Cardiac fibroblast (primary cell): ENCODE measurements at regions not wholly inside any gene's neighbourhood (a gene's known extent, or its start where the extent isn't known, plus 50 kb on each side); places are given as distances from the start of the nearest gene placed in this dataset.
"Not testable (repeated sequence)": the region's sequence is repeated elsewhere in the genome, so short reads cannot be mapped to it uniquely, and the experiment has no call there.

Source experiments
- DNase-seq, 2 donors: peaks; one replicate each; pipeline versions ENCODE4 v3.0.0 to v3.0.0-alpha.2; 2010; ENCODE audit warnings: low read depth in 2 of 2
- H3K4me3 ChIP-seq, 2 donors: replicated peaks in 1 of 2; 1 replicate in 1 of 2; 2 replicates in 1 of 2; pipeline ENCODE4 v1.5.1; 2011; ENCODE audit warnings: low read depth in 2 of 2, low read length in 2 of 2, mild to moderate bottlenecking in 2 of 2, moderate library complexity in 1 of 2

GRCh38 chr9:67339216-67339615, 346.9 kb upstream of the SPATA31A3 start:
- not testable (repeated sequence) for DNase-seq, H3K4me3 ChIP-seq

- not testable (repeated sequence) for DNase-seq, H3K4me3 ChIP-seq
Measured at GRCh38 chr9:67338201-67338600, 345.9 kb upstream of the SPATA31A3 start.

DNA sequence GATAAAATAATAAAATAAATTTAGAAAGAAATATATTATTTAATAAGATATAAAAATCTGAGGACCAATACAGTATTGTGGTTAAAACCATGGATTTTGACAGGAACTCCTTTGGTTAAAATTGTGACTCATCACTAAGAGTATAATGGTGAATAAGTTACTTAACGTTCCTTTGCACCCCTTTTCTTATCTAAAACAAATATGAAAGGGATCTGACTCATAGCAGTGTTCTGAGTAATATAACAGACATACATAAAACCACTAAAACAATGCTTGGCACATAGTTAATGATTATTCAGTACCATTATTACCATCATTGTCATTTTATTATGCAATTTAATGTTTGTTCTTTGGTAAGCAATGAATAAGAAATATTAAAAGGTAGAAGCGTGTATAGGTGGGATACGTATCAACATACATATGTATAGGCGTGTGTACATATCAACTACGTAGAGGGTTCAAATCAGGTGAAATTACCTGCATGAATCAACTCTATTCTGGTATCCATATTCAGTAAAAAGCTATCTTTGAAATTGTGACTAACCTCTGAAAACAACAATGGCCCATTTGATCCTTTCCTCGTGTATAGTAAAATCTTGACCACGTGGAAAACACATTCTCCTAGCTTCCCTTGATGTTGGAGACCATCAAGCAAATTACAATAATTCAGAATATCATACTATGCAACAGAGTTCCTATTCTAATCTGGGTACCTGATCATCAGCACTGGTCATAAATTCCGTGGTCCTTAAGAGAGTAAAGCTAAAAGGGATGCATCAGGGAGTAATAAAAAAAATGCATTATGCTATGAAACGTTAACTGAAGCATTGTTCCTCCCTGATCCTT, 342.6 kb upstream of the SPATA31A3 start:
- H3K4me3 ChIP-seq, DNase-seq: not testable (repeated sequence)

GRCh38 chr9:67331634-67332033, 339.3 kb upstream of the SPATA31A3 start:
- not testable (repeated sequence) for H3K4me3 ChIP-seq, DNase-seq

DNA sequence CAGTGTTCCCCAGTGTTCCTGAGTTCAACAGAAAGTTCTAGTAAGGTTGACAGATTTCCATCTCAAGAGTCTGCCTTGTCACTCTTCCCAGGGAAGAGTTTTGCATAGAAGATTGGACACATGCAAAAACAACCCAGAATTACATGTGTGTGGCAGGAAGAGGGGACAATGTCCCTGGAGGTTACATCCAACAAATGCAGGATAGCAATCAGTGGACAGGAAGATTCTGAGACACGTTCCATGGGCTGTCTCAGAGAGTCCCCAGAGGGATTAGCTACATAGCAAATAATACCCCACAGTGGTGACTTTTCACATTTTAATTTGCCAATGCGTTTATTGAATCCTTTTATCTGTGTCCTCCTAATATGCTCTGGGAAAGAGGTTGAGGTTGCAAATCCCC, 321.1 kb upstream of the SPATA31A3 start:
- not testable (repeated sequence) for DNase-seq, H3K4me3 ChIP-seq

DNA sequence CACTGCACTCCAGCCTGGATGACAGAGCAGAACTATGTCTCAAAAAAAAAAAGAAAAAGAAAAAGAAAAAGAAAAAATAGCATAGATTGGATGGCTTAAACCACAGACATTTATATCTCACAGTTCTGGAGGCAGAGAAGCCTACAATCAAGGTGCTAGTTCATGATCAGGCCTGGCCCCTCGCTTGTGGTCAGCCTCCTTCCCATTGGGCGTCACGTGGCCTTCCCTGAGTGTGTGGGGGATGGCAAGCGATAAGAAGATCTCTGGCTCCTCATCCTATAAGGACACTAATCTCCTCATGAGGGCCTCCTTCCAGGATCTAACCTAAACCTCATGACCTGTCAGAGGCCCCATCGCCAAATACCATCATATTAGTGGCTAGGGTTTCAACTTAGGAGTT, 320.2 kb upstream of the SPATA31A3 start:
- not testable (repeated sequence) for DNase-seq, H3K4me3 ChIP-seq

DNA sequence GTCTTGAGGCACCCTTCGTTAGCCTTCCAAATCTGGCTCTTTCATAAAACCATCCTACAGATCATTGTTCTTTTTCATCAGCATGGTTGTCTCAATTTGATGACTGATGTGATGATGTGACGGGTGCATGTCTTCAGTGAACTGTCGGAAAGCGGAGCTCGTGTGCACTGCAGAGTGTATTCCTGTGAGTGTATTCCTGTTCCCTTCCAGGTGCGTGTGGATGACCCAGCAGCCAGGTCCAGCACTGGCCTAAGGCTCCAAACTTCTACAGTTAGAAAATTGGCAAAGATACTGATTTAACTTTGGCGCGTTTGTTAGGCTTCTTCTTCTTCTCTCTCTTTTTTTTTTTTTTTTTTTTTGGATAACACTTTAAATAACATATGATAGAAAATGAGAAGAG, 314.8 kb upstream of the SPATA31A3 start:
- DNase-seq, H3K4me3 ChIP-seq: not testable (repeated sequence)

GRCh38 chr9:67288797-67289196, 296.4 kb upstream of the SPATA31A3 start:
- H3K4me3 ChIP-seq, DNase-seq: not testable (repeated sequence)

DNA sequence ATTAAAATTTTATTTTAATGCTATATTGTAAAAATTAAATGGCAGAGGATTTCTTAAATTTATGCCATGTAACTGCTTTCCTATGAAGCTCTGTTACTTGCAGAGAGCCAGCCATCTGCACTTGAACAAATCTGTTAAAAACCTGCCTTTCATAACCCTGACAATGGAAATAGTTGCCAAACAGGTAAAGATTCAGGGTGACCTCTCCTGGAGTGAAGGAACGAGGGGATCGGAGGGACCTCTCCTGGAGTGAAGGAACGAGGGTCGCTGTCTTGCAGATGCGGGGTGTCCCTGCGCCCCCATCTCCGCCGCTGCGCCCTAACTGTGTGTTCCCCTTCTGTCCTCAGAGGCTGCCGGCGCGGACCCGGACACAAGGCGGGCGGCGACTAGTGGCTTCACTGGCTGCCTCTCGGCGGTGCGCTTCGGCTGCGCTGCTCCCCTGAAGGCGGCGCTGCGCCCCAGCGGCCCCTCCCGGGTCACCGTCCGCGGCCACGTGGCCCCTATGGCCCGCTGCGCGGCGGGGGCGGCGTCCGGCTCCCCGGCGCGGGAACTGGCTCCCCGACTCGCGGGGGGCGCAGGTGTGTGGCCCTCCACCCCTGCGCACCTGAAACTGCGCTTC, 295.9 kb upstream of the SPATA31A3 start:
- H3K4me3 ChIP-seq, DNase-seq: not testable (repeated sequence)

DNA sequence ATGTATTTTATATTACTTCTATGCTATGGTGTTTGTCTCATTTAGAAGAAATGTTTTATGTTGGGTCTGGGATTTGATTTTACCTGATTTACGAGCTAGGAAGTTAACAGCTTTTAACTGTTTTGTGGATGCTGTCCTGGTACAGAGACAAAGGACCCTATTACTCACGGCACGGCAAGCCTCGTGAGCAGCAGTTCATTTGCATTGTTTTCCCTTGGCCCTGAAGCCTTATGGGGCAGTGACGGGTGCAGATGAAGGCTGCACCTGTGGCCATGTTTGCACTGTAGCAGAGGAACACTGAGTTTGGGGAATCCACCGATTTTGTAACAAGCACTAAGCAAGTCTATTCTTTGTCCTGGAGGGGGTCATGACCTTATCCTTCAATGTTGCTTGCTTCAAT, 291.9 kb upstream of the SPATA31A3 start:
- not testable (repeated sequence) for DNase-seq, H3K4me3 ChIP-seq

GRCh38 chr9:67281574-67281973, 289.2 kb upstream of the SPATA31A3 start:
- not testable (repeated sequence) for DNase-seq, H3K4me3 ChIP-seq

- not testable (repeated sequence) for H3K4me3 ChIP-seq, DNase-seq
Measured at GRCh38 chr9:67269692-67270091, 277.3 kb upstream of the SPATA31A3 start.

GRCh38 chr9:67257894-67258293, 265.5 kb upstream of the SPATA31A3 start:
- not testable (repeated sequence) for DNase-seq, H3K4me3 ChIP-seq

- H3K4me3 ChIP-seq, DNase-seq: not testable (repeated sequence)
Measured at GRCh38 chr9:67248967-67249366, 256.6 kb upstream of the SPATA31A3 start.

- not testable (repeated sequence) for H3K4me3 ChIP-seq, DNase-seq
Measured at GRCh38 chr9:67212073-67212472, 219.7 kb upstream of the SPATA31A3 start.

DNA sequence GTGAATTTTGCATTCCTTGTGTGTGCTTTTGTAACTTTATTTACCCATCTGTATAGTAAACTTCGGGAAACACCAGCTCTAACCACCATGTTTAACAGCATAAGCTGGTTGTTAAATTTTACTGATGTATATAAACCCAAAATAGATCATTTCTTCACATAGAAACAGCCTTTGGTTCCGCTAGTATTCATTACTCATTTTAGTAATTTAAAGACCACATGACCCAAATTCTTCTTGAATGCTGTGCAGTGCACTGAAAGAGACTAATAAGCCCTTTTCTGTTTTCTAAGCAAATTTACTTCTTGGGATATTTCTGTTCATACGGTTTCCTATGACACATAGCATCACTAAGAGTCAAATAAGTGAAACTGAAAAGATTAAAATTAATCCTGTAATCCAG, 218.5 kb upstream of the SPATA31A3 start:
- not testable (repeated sequence) for DNase-seq, H3K4me3 ChIP-seq

- H3K4me3 ChIP-seq, DNase-seq: not testable (repeated sequence)
Measured at GRCh38 chr9:67208831-67209437, 216.6 kb upstream of the SPATA31A3 start.

- not testable (repeated sequence) for H3K4me3 ChIP-seq, DNase-seq
Measured at GRCh38 chr9:67196135-67196534, 203.8 kb upstream of the SPATA31A3 start.

DNA sequence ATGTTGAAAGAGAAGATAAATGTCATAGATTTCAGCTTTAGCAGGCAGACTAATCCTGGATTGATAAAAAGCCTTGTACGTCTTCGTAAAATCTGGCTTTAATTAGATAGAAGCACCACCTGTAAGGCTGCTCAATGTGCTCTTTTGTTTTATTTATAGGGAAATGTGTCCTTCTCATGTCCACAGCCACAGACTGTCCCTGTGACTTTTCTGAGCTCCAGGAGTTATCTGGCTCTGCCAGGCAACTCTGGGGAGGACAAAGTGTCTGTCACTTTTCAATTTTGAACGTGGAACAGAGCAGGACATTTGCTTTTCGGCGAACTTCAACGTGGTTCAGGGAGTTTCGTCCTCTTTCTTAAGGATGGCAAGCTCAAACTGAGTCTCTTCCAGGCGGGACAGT, 203.0 kb upstream of the SPATA31A3 start:
- not testable (repeated sequence) for DNase-seq, H3K4me3 ChIP-seq
